ENCODE measurements at regions not wholly inside any gene's neighbourhood (a gene's known extent, or its start where the extent isn't known, plus 50 kb on each side); places are given as distances from the start of the nearest gene placed in this dataset.

GRCh38 chr7:54810401-54810800 is 51.4 kb upstream of the SEC61G start:
- DNase-seq: no peak

DNA sequence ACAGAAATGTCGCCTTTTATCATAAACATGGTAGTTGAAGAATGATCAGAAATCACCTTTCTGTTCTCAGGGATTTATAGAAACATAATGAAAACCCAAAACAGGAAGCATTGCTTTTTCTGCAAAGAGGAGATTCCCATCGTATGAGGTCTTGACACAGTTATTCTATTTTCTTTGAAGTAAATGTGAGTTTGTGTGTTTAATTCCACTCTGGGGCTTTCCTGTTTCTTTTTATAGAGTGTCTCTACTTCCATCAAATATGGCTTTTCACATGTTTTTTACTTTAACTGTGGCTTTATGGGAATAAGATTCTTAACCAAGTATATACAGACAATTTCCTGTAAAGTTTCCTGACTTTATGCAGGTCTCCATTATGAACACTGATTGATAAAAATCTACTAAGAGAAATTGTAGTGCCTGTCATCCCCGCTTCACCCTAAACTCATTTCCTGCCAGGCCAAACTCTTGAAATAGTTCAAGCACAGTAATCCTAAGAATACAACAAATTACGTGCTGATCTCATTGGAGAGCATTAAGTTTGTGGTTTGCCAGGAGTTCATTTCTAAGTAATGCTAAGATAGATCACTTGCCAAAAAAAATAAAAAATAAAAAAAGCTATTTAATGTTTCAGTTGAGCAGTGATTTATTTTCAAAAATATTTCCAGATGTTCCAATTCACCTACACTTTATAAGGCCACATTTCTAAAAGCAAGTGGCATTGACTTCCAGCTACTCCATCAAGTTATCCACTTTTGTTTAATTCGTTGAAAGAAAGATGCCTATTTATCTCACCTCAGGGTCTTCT is 52.2 kb upstream of the SEC61G start:
- peak; percentile 42 to 59 for DNase-seq

DNA sequence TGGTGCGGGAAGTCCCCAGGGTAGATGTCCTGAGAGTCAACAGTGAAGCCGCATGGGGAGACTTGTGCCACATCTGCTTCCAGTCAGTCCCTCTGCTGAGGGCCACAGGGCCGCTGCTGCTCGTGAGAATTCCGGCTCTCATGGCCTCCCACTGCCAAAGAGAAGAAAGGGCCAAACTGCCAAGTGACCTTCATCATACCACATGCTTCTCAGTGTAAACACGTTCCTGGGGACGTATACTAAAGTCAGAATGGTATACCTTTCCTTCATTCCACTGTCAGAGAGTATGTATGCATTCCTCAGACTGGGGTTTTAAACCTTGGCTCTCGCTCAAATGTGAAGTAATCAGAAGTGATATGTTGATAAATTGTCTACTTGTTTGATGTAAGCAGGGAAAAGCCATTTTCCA is 52.8 kb upstream of the SEC61G start:
- peak; percentile 70 to 75 for DNase-seq

GRCh38 chr7:54812756-54813322 is 53.8 kb upstream of the SEC61G start:
- DNase-seq: no peak

DNA sequence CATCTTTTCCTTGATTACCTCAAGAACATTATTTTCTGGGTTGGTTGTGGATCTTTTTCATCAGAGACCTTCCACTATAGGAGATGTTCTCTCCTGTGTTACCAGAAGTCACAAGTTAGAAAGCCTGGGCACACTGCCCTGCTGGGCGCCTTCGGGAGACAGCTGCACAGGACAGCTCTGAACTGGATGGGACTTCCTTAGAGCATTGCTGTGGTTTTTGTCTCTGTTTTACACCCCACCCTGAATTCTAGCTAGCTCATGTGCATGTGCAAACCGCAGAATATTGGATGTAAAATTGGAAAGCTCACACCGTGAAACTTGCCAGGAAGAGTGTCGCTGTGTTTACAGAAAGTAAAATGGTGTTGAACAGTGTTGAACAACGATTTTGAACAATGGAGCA is 54.4 kb upstream of the SEC61G start:
- no peak for DNase-seq

- DNase-seq: no peak
Observed at GRCh38 chr7:54814401-54814800, 55.4 kb upstream of the SEC61G start.

DNA sequence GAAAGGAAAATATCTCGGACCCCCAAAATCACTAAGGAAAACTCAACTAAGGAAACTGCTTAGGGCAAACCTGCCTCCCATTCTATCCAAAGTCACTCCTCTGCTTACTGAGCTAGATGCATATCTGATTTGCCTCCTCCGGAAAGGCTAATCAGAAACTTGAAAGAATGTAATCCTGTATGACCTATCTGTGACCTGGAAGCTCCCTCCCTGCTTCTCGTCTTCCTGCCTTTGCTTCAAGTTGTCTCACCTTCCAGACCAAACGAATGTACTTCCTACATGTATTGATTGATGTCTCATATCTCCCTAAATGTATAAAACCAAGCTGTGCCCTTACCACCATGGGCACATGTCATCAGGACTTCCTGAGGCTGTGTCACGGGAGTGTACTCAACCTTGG is 58.1 kb upstream of the SEC61G start:
- no peak for DNase-seq

DNA sequence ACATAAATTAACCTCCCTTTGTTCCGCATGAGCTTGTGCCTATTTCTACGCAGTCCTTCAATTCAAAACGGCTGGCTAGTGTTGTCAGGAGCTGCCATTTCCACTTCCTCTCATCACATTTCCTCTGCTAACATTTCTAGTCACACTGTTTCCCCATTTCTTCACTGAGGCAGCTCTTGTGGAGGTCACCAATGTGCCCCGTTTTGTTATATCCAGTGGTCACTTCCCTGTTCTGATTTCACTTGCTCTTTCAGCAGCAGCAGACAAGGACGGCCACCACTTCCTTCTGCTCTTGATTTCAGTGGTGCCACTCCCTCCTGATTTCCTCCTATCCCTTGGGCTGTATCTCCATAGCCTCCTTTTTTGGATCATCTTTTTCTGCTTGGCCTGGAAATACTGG is 64.8 kb upstream of the SEC61G start:
- DNase-seq: no peak

GRCh38 chr7:54824655-54825054 is 65.6 kb upstream of the SEC61G start:
- no peak for DNase-seq

- DNase-seq: no peak
Observed at GRCh38 chr7:54825368-54825767, 66.4 kb upstream of the SEC61G start.

DNA sequence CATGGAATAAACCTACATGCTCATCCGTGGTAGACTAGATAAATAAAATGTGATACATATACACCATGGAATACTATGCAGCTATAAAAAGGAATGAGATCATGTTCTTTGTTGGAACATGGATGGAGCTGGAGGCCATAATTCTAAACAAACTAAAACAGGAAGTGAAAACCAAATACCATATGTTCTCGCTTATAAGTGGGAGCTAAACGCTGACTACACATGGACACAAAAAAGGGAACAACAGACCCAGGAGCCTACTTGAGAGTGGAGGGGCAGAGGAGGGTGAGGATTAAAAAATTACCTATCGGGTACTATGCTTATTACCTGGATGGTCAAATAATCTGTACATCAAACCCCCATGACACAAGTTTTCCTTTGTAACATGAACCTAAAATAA is 68.7 kb upstream of the SEC61G start:
- no peak for DNase-seq

- no peak for DNase-seq
Observed at GRCh38 chr7:54831046-54831643, 72.1 kb upstream of the SEC61G start.

DNA sequence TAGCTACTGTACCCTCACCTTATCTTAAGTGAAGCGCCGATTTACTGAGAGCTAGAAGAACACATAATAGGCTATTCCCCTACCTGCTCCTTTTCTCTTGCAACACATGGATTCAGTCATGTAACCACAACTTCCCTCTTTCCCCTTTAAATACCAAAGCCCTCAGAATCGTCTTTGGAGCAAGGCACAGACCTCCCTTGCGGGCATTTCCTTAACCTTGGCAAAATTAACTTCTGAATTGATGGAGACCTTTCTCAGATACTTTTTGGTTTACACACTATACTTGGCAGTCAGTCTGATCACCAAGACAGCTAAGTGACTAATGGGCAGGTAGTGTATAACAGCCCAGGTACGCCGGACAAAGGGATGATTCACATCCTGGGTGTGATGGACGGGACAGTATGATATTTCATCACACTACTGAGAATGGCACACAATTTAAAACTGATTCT is 72.7 kb upstream of the SEC61G start:
- DNase-seq: no peak

DNA sequence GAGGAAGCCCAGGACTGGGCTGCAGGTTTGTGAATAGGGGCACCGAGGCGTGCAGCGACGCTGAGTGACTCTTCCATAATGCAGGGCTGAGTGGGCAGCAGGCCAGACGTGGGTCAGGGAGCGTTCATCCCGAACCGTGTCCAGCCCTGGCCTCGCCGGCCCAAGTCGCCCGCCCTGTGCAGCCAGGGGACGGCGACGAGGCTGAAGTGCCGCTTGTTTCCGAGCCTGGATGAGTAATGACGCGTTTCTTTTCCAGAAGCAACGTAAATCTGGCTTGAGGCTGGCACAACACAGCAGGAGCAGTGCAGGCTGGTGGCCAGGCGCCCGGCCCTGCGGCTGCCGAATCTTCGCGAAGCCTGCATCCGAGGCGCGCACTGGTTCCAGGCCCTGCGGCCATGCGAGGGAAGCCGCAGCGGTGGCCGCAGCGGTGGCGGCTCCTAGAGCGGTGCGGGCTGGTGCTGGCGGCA is 74.0 kb upstream of the SEC61G start:
- DNase-seq: no peak

- DNase-seq: no peak
Observed at GRCh38 chr7:54837168-54837567, 78.2 kb upstream of the SEC61G start.

- no peak for DNase-seq
Observed at GRCh38 chr7:54837761-54838160, 78.8 kb upstream of the SEC61G start.

DNA sequence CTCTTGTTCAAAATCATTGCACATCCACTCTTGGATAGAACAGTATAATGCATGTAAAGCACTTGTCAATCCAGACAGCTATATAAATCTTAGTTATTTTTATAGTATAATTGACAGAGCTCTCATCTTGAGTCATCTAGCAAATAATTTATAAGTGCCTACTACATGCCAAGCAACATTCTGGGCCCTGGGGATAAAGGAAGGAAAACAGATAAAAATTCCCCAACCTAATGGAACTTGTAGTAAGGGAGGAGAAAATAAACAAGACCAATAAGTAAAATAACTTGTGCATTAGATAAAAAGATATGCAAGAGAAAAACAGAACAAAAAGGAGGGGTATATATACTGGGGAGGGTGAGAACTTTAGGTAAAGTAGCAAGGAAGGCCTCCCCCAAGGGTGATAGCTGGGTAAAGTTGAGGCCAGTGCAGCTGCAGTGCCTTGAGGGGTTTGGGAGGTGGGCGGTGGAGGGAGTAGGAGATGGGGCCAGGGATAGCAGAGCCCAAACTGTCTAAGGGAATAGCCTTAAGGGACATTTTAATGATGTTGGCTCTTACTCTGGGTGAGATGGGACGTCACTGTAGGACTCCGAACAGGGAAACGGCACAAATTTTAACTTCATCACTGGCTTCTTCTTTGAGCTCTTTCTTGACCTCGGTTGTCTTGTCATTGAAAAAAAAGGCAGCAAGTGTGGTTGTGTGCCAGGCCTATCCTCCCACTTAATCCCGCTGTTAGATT is 79.3 kb upstream of the SEC61G start:
- no peak for DNase-seq

DNA sequence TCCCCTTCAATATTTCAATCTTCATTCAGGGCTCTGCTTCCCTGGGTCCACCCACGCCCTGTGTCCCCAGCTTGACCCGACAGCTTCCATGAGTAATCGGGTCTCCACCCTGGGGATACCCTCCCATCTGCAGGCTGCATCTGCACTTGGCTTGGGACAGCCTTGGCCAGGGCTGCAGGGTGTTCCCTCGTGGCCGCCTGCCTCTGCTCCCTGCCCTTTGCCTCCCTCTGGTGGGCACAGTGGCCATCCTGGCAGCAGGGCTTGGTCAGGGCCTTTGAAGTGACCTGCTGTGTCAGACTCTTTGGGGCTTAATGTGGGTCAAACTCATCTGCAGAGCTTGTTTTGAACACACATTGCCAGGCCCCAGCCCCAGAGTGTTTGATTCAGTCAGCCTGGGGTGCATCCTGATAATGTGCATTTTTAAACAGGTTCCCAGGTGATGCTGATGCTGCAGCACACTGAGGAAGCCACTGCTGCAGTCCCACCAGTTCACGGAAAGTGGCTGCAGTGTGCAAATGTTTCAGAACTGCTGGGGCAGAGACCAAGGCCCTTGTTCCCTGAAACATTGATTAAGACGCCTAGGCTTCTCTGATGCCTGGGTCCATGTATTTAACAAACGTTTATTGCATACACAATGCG is 80.7 kb upstream of the SEC61G start:
- no peak for DNase-seq

DNA sequence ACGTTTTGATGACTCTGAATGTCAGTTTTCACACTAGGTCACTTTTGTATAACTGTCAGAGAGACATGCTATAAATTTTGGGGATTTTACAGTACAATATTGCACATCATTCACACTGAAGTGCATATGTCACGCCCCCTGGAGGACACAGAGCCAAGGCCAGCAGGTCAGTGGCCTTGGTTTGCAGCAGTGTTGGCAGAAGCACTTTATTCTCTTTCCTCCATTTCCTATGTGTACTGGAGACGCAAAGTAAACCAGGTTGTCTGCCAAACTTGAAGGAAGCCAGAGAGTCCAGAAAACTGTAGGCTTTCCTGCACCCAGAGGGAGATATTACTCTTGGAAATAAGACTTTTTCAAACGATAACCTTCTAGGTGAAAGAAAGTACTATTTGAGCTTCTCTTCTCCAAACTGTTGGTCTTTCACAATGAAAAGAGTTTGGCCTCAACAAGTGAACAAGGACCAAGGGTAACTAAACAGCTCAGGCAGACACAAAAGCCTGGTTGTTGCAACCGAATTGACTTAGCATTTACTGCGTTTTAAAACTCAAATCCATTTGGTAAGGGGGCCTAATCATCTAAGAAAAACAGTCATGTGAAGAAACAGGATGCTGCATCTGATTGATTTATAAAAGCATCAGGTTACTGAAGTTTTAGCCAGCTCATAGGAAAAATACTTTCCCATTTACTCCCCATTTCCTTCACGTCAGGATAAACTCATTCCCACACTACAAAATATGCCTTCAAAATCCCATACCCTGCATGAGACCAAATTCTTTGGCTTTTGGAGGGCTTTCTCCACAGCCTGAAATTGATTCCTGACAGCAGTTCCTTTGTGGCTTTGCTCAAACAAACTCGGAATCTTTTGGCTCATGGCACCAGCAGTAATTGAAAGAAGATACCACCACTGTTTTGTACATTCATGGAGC is 83.0 kb upstream of the SEC61G start:
- DNase-seq: no peak

- no peak for DNase-seq
Observed at GRCh38 chr7:54843841-54844355, 84.9 kb upstream of the SEC61G start.

DNA sequence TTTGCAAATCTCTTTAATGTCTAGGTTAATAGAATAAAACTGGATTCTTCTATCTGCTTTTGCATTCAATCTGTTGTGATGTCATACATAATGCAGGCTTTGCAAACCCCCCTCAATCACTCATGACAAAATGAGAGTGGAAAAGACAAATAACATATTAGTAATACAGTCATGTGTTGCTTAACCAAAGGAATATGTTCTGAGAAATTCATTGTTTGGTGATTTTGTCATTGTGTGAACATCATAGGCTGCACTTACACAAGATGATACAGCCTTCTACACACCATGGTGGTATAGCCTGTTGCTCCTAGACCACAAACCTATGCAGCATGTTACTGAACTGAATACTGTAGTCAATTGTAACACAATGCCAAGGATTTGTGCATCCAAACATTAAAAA is 87.3 kb upstream of the SEC61G start:
- DNase-seq: no peak
